IMR-90 (cell line): ENCODE measurements at regions not wholly inside any gene's neighbourhood (a gene's known extent, or its start where the extent isn't known, plus 50 kb on each side); places are given as distances from the start of the nearest gene placed in this dataset.

Experiments
- ATAC-seq: fragments of 200-7000 bp; cut with Tn5 transposase; 2 replicates; pipeline ENCODE4 v1.9.1; 2020; ENCODE audit warnings: low read depth, mild to moderate bottlenecking, moderate library complexity
- BruUV-seq: library from RNA; stranded (reverse); fragments of 400-500 nt; replicated peaks from 2 replicates; lab custom pipeline; 2021; lab: Mats Ljungman, UMichigan
- CTCF ChIA-PET: fragments of 300-600 bp; formaldehyde crosslinking; extraction: SDS; loops from one replicate; lab custom pipeline; 2021; ENCODE audit warnings: antibody characterized with exemption; lab: Yijun Ruan, JAX
- POLR2A ChIA-PET: fragments of 300-600 bp; sonication (Branson Sonifier 250); formaldehyde crosslinking; loops from one replicate; lab custom pipeline; 2022; ENCODE audit warnings: antibody characterized with exemption; ENCODE audit not compliant: unreplicated experiment; lab: Charles Lee
- DNase-seq: peaks from one replicate; pipeline ENCODE4 v3.0.0; 2013
- H2AFZ ChIP-seq: replicated peaks from 2 replicates; pipeline ENCODE3; 2013; ENCODE audit warnings: low read length, mild to moderate bottlenecking; ENCODE audit not compliant: poor library complexity
- H2AK5ac ChIP-seq: 2 replicates; pipeline ENCODE4 v1.6.1; 2013; ENCODE audit warnings: low read depth, low read length, inconsistent platforms
- H2AK9ac ChIP-seq: replicated peaks from 2 replicates; pipeline ENCODE3; 2013; ENCODE audit warnings: mild to moderate bottlenecking, low read depth, low read length, moderate library complexity; ENCODE audit not compliant: poor library complexity
- H2BK120ac ChIP-seq: 2 replicates; pipeline ENCODE4 v1.6.1; 2013; ENCODE audit warnings: low read depth, low read length, inconsistent platforms
- H2BK15ac ChIP-seq: 3 replicates; pipeline ENCODE4 v1.6.1; 2013; ENCODE audit warnings: low read depth, low read length, inconsistent platforms
- H2BK20ac ChIP-seq: 2 replicates; pipeline ENCODE4 v1.6.1; 2013; ENCODE audit warnings: low read depth, mild to moderate bottlenecking, inconsistent platforms, low read length, moderate library complexity
- H2BK5ac ChIP-seq: 2 replicates; pipeline ENCODE4 v1.6.1; 2013; ENCODE audit warnings: mild to moderate bottlenecking, low read depth, low read length, inconsistent platforms; ENCODE audit not compliant: poor library complexity, severe bottlenecking
- H3K14ac ChIP-seq: replicated peaks from 2 replicates; pipeline ENCODE4 v1.6.1; 2013; ENCODE audit warnings: low read depth, low read length, inconsistent platforms
- H3K18ac ChIP-seq: 2 replicates; pipeline ENCODE4 v1.6.1; 2013; ENCODE audit warnings: low read depth, low read length, control low read depth
- H3K23ac ChIP-seq: 2 replicates; pipeline ENCODE4 v1.6.1; 2013; ENCODE audit warnings: low read depth, low read length, inconsistent platforms
- H3K27ac ChIP-seq: 2 replicates; pipeline ENCODE4 v1.5.1; 2013; ENCODE audit warnings: mild to moderate bottlenecking, control low read depth, low read length; ENCODE audit not compliant: insufficient read depth
- H3K27me3 ChIP-seq: 2 replicates; pipeline ENCODE4 v1.6.1; 2013; ENCODE audit warnings: low read length; ENCODE audit not compliant: control insufficient read depth, insufficient read depth
- H3K36me3 ChIP-seq: 2 replicates; pipeline ENCODE4 v1.6.1; 2013; ENCODE audit warnings: low read length, mixed read lengths; ENCODE audit not compliant: control insufficient read depth, insufficient read depth
- H3K4ac ChIP-seq: 2 replicates; pipeline ENCODE4 v1.6.1; 2013; ENCODE audit warnings: low read depth, low read length, inconsistent platforms
- H3K4me1 ChIP-seq: 2 replicates; pipeline ENCODE4 v1.6.1; 2013; ENCODE audit warnings: low read length, mixed read lengths; ENCODE audit not compliant: control insufficient read depth, insufficient read depth
- H3K4me2 ChIP-seq: 2 replicates; pipeline ENCODE4 v1.6.1; 2013; ENCODE audit warnings: low read depth, mild to moderate bottlenecking, control low read depth, low read length, moderate library complexity
- H3K4me3 ChIP-seq: 2 replicates; pipeline ENCODE4 v1.5.1; 2013; ENCODE audit warnings: low read depth, mild to moderate bottlenecking, control low read depth, low read length, moderate library complexity; ENCODE audit not compliant: insufficient read depth
- H3K56ac ChIP-seq: 2 replicates; pipeline ENCODE4 v1.6.1; 2013; ENCODE audit warnings: low read length, inconsistent platforms; ENCODE audit not compliant: insufficient read depth; ENCODE audit errors: extremely low read depth
- H3K79me1 ChIP-seq, 2 experiments: 2 replicates each; pipeline ENCODE4 v1.6.1; 2013; ENCODE audit warnings: low read length in 2 of 2, inconsistent platforms in 1 of 2, low read depth in 1 of 2
- H3K9ac ChIP-seq: 2 replicates; pipeline ENCODE4 v1.6.1; 2013; ENCODE audit warnings: low read depth, low read length, control low read depth
- H3K9me1 ChIP-seq: 2 replicates; pipeline ENCODE4 v1.6.1; 2013; ENCODE audit warnings: low read length, inconsistent platforms; ENCODE audit not compliant: insufficient read depth
- H3K9me3 ChIP-seq: 2 replicates; pipeline ENCODE4 v1.6.1; 2013; ENCODE audit warnings: low read length; ENCODE audit not compliant: control insufficient read depth, insufficient read depth
- H4K20me1 ChIP-seq: 2 replicates; pipeline ENCODE4 v1.6.1; 2013; ENCODE audit warnings: low read length, inconsistent platforms; ENCODE audit not compliant: insufficient read depth
- H4K5ac ChIP-seq: 2 replicates; pipeline ENCODE4 v1.6.1; 2013; ENCODE audit warnings: mild to moderate bottlenecking, low read depth, low read length, control low read depth
- H4K8ac ChIP-seq, 2 experiments: 2 replicates each; pipeline ENCODE4 v1.6.1; 2013; ENCODE audit warnings: low read depth in 2 of 2, low read length in 2 of 2, control low read depth in 1 of 2, inconsistent platforms in 1 of 2
- H4K91ac ChIP-seq: 2 replicates; pipeline ENCODE4 v1.6.1; 2013; ENCODE audit warnings: low read depth, low read length, inconsistent platforms; ENCODE audit not compliant: insufficient read depth
- BHLHE40 ChIP-seq: fragments of 150-350 bp; IDR thresholded peaks from 2 replicates; pipeline ENCODE4 v1.6.1; 2016; ENCODE audit warnings: mild to moderate bottlenecking, low read depth, low read length
- MAFK ChIP-seq: IDR thresholded peaks from 2 replicates; pipeline ENCODE4 v1.6.1; 2012; ENCODE audit warnings: low read depth, low read length, improper control_type of control experiment
- MAZ ChIP-seq: IDR thresholded peaks from 2 replicates; pipeline ENCODE4 v1.6.1; 2012; ENCODE audit warnings: low read depth, mild to moderate bottlenecking, low read length, improper control_type of control experiment, moderate library complexity, borderline replicate concordance
- MXI1 ChIP-seq: IDR thresholded peaks from 2 replicates; pipeline ENCODE4 v1.6.1; 2012; ENCODE audit warnings: low read depth, mild to moderate bottlenecking, low read length, moderate library complexity, borderline replicate concordance
- NFE2L2 ChIP-seq: fragments of 150-350 bp; IDR thresholded peaks from 2 replicates; pipeline ENCODE4 v1.6.1; 2016; ENCODE audit warnings: low read depth, mild to moderate bottlenecking, low read length
- RFX5 ChIP-seq: IDR thresholded peaks from 2 replicates; pipeline ENCODE4 v1.8.0; 2012; ENCODE audit warnings: low read depth, mild to moderate bottlenecking, low read length, moderate library complexity
- SMC3 ChIP-seq: fragments of 150-350 bp; IDR thresholded peaks from 2 replicates; pipeline ENCODE4 v1.6.1; 2016; ENCODE audit warnings: low read depth, mild to moderate bottlenecking, antibody characterized with exemption, low read length, moderate library complexity
- USF2 ChIP-seq: fragments of 150-350 bp; IDR thresholded peaks from 2 replicates; pipeline ENCODE4 v1.6.1; 2017; ENCODE audit warnings: mild to moderate bottlenecking, antibody characterized with exemption, low read length, low read depth
- WGBS, 2 experiments: methylation state at CpG; one replicate each; pipeline versions ENCODE4 v1.1.5 to v1.1.7; 2013; ENCODE audit warnings: missing lambda C conversion rate in 2 of 2; ENCODE audit not compliant: insufficient read length in 1 of 2; ENCODE audit errors: extremely low coverage in 2 of 2; 5-methylcytosine and 5-hydroxymethylcytosine counted together
- dilution Hi-C: fragments of 300-500 bp; cut with HindIII; formaldehyde crosslinking; loops from one replicate; pipeline ENCODE4 v1.14.3; 2018; ENCODE audit warnings: low sequenced_read_pairs; ENCODE audit not compliant: unreplicated experiment
- in situ Hi-C: fragments of 300-500 bp; cut with MboI; formaldehyde crosslinking; loops from 3 replicates; pipeline ENCODE4 v1.14.3; 2019; ENCODE audit warnings: low sequenced_read_pairs, inconsistent platforms, mixed read lengths
- intact Hi-C: fragments of 100-400 bp; cut with micrococcal nuclease; formaldehyde crosslinking; loops from 2 replicates; pipeline ENCODE4 v1.10.0; 2022

- intact Hi-C loops (no loop called here), dilution Hi-C loops (no loop called here), in situ Hi-C loops (no loop called here)
- Histone ChIP-seq H3K79me1 (no peaks in the 10 kb centered on the region), H3K9me1 (no peaks in the 10 kb centered on the region), H4K5ac (no peak overlapping the region), H3K36me3 (no peaks in the 10 kb centered on the region), H2AK5ac (no peak overlapping the region), H2BK120ac (no peak overlapping the region), H2BK5ac (no peak overlapping the region), H3K4me2 (no peak overlapping the region), H3K27ac (no peak overlapping the region), H2BK20ac (no peak overlapping the region), H3K9ac (no peak overlapping the region), H3K4me1 (no peaks in the 10 kb centered on the region), H3K27me3 (no peaks in the 10 kb centered on the region), H2BK15ac (no peak overlapping the region), H3K14ac (no peak overlapping the region), H2AFZ (no peak overlapping the region), H2AK9ac (no peak overlapping the region), H3K18ac (no peak overlapping the region), H3K23ac (no peak overlapping the region), H4K20me1 (no peaks in the 10 kb centered on the region), H3K4me3 (no peak overlapping the region), H4K91ac (no peak overlapping the region), H3K4ac (no peak overlapping the region), H3K9me3 (peaks cover 2% of the 10 kb centered on the region; the same call in 1 of the 2 replicates), H3K56ac (no peak overlapping the region), H4K8ac (no peak overlapping the region)
- BruUV-seq: no TSS peak
- no peak for DNase-seq
- ChIA-PET POLR2A (no interaction called here), CTCF (no interaction called here)
- ATAC-seq: no peak
- WGBS, 2 experiments: no CpG with 5 or more reads among the region's 8 CpGs
- TF ChIP-seq NFE2L2 (no peak), RFX5 (no peak), MAFK (no peak), MXI1 (no peak), SMC3 (no peak), USF2 (no peak), MAZ (no peak), BHLHE40 (no peak)
These were observed 509.0 kb upstream of the B3GAT1 start for GRCh38 chr11:134920851-134921608.
